ENCODE measurements at regions not wholly inside any gene's neighbourhood (a gene's known extent, or its start where the extent isn't known, plus 50 kb on each side); places are given as distances from the start of the nearest gene placed in this dataset.
A peak's percentile ranks its signal among the peaks of the same experiment; 100 is the strongest.

DNA sequence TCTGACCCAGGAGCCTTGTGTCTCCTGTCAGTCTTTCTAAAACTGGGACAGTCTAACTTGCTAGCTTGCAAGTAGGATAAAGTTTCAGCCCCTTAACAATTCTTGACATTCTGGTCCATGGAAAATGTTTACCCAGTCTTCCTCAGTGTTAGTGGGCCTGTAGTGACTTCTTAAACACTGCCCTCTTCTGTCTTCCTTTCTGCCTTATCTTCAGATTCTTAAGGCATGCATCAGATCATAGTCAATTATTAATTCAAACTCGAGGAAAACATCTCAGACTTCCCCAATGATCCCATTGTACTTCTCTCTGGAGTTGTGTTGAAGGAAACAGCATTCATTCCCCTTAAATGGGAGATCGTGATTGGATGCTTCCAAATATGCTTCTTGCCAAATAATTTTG is 1199.8 kb downstream of the DTWD2 start:
- peaks cover 2% of the 10 kb centered on the region for H3K4me1 ChIP-seq
- no peaks in the 10 kb centered on the region for H3K9me3 ChIP-seq (replicated peaks)
- TF ChIP-seq, protein P1, sequence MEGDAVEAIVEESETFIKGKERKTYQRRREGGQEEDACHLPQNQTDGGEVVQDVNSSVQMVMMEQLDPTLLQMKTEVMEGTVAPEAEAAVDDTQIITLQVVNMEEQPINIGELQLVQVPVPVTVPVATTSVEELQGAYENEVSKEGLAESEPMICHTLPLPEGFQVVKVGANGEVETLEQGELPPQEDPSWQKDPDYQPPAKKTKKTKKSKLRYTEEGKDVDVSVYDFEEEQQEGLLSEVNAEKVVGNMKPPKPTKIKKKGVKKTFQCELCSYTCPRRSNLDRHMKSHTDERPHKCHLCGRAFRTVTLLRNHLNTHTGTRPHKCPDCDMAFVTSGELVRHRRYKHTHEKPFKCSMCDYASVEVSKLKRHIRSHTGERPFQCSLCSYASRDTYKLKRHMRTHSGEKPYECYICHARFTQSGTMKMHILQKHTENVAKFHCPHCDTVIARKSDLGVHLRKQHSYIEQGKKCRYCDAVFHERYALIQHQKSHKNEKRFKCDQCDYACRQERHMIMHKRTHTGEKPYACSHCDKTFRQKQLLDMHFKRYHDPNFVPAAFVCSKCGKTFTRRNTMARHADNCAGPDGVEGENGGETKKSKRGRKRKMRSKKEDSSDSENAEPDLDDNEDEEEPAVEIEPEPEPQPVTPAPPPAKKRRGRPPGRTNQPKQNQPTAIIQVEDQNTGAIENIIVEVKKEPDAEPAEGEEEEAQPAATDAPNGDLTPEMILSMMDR (IDR thresholded peaks at IDR 0.05; ENCODE audit: borderline replicate concordance) = no peak
- H3K27ac ChIP-seq (replicated peaks) = no peak overlapping the region
- DNase-seq = no peak
- no peak overlapping the region for H3K4me3 ChIP-seq
- intact Hi-C loops (cut with micrococcal nuclease) = no loop called here
- H3K27me3 ChIP-seq (ENCODE audit: low read depth) = no peaks in the 10 kb centered on the region
- no peaks in the 10 kb centered on the region for H3K36me3 ChIP-seq

DNA sequence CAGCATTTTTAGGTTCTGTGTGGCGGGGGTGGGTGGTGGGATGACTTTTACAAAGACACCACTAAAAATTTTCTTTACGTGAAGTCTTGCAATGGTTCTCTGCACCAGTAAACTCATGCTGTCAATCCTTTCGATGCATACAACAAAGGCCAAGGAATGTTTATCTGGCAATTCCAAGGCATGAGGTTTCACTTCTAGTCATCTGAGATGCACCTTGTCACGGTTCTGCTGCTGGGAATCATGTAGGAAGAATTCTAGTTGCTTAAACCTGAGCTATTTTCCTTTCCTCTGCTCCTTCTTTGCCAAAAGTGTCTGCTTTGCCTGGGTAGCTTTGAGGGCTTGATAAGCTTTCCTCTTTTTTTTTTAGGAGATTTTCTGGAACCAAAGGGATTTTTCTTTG is 1204.5 kb upstream of the SEMA6A start:
- DNase-seq = no peak
- intact Hi-C loops (cut with micrococcal nuclease) = no loop called here
- Histone ChIP-seq H3K4me3 (no peak overlapping the region), H3K9me3 (replicated peaks) (peaks cover 13% of the 10 kb centered on the region), H3K27me3 (ENCODE audit: low read depth) (no peaks in the 10 kb centered on the region), H3K36me3 (no peaks in the 10 kb centered on the region), H3K4me1 (no peaks in the 10 kb centered on the region), H3K27ac (replicated peaks) (no peak overlapping the region)
- TF ChIP-seq, protein P1 (IDR thresholded peaks at IDR 0.05; ENCODE audit: borderline replicate concordance) = no peak

DNA sequence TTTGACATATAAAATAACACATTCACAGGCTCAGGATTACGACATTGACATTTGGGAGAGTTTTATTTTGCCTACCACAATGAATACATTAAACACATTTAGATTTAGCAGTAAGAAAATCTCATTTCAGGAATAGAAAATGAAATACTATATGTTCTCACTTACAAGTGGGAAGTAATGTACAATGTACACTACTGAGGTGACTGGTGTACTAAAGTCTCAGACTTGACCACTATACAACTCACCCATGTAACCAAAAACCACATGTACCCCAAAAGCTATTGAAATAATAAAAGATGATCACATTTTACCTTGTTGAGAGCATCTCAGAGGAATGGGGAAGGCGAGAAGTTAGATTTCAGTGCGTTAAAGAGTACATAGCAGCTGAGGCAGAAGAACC is 1202.4 kb upstream of the SEMA6A start:
- Histone ChIP-seq H3K27me3 (ENCODE audit: low read depth) (no peaks in the 10 kb centered on the region), H3K4me3 (no peak overlapping the region), H3K27ac (replicated peaks) (no peak overlapping the region), H3K9me3 (replicated peaks) (peaks cover 30% of the 10 kb centered on the region), H3K36me3 (no peaks in the 10 kb centered on the region), H3K4me1 (no peaks in the 10 kb centered on the region)
- DNase-seq = no peak
- intact Hi-C loops (cut with micrococcal nuclease) = no loop called here
- TF ChIP-seq, protein P1 (IDR thresholded peaks at IDR 0.05; ENCODE audit: borderline replicate concordance) = no peak

DNA sequence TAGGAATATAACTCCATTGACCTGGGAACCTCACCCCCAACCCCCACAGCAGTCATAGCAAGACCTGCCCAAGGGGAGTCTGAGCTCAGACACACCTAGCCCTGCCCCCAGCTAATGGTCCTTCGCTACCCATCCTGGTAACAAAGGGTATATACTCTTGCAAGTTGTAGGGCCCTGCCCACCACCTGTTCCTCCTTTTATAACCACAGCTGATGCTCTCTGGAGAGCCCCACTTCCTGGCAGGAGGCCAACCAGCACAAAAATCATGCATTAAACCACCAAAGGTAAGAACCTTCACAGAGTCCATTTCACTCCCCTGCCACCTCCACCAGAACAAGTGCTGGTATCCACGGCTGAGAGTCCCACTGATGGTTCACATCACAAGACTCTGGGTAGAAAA is 1195.3 kb upstream of the SEMA6A start:
- no peaks in the 10 kb centered on the region for H3K27me3 ChIP-seq (ENCODE audit: low read depth)
- peaks cover 30% of the 10 kb centered on the region for H3K9me3 ChIP-seq (replicated peaks)
- intact Hi-C loops (cut with micrococcal nuclease) = no loop called here
- TF ChIP-seq, protein P1 (IDR thresholded peaks at IDR 0.05; ENCODE audit: borderline replicate concordance) = no peak
- no peaks in the 10 kb centered on the region for H3K4me1 ChIP-seq
- no peak overlapping the region for H3K4me3 ChIP-seq
- H3K27ac ChIP-seq (replicated peaks) = no peak overlapping the region
- DNase-seq = no peak
- H3K36me3 ChIP-seq = no peaks in the 10 kb centered on the region

DNA sequence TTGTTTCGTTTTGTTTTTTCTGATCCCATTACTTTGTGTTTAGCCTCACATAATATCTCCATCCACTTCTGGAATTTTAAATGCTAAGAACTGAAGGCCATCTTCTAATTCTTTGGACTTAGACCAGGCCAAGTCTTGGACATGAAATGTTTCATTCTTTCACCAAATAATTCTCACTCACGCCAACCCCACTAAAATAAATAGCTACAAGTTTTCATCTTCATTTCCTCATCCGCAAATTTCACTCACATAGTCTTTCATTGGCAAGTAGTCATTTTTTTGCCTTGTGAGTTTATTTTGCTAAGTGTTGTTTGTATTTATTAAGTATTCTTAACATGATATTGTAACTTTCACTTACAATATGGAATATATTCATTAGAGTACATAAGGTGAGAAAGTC is 1188.6 kb upstream of the SEMA6A start:
- H3K4me3 ChIP-seq = no peak overlapping the region
- no peak overlapping the region for H3K27ac ChIP-seq (replicated peaks)
- H3K36me3 ChIP-seq = no peaks in the 10 kb centered on the region
- H3K27me3 ChIP-seq (ENCODE audit: low read depth) = no peaks in the 10 kb centered on the region
- no peaks in the 10 kb centered on the region for H3K9me3 ChIP-seq (replicated peaks)
- H3K4me1 ChIP-seq = no peaks in the 10 kb centered on the region
- TF ChIP-seq, protein P1 (IDR thresholded peaks at IDR 0.05; ENCODE audit: borderline replicate concordance) = no peak
- no peak for DNase-seq
- intact Hi-C loops (cut with micrococcal nuclease) = no loop called here

DNA sequence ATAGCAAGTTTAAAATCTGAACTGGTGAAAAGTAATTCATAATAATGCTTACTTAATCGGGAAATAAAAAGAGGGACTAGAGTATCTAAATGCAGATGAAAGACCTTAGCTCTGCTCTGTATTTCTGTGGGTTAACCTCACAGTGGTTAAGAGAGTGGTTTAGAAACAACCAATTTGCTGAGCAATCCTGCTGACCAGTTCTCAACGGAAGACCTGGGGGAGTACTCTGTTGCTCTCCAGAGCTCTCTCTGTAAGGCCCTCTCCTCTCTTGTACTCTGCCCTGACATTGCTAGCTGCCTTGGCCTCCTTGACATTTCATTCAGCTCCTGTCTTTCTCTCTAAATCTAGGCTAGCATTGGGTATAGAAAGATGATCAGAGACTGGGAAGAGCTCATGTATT is 1186.6 kb upstream of the SEMA6A start:
- no peaks in the 10 kb centered on the region for H3K4me1 ChIP-seq
- no peak overlapping the region for H3K27ac ChIP-seq (replicated peaks)
- H3K27me3 ChIP-seq (ENCODE audit: low read depth) = no peaks in the 10 kb centered on the region
- H3K36me3 ChIP-seq = no peaks in the 10 kb centered on the region
- TF ChIP-seq, protein P1 (IDR thresholded peaks at IDR 0.05; ENCODE audit: borderline replicate concordance) = no peak
- DNase-seq = no peak
- no peaks in the 10 kb centered on the region for H3K9me3 ChIP-seq (replicated peaks)
- peak overlapping the region; percentile 41 for H3K4me3 ChIP-seq
- intact Hi-C loops (cut with micrococcal nuclease) = no loop called here

All from left ventricle myocardium inferior (tissue), 1 donor.